Mammary epithelial cell (primary cell): ENCODE measurements at regions not wholly inside any gene's neighbourhood (a gene's known extent, or its start where the extent isn't known, plus 50 kb on each side); places are given as distances from the start of the nearest gene placed in this dataset.

Experiments used
- EZH2 ChIP-seq: IDR thresholded peaks from 2 replicates; pipeline ENCODE4 v1.6.1; 2012; ENCODE audit warnings: low read length, inconsistent platforms, borderline replicate concordance
- TF ChIP-seq, protein P1 (sequence below), 2 donors: IDR thresholded peaks in 1 of 2; conservative IDR thresholded peaks in 1 of 2; 2 replicates each; pipeline ENCODE4 v1.5.1; 2011 to 2012; ENCODE audit warnings: inconsistent platforms in 2 of 2, low read length in 2 of 2, mild to moderate bottlenecking in 2 of 2, control low read depth in 1 of 2, low read depth in 1 of 2; ENCODE audit not compliant: insufficient read depth in 1 of 2; ENCODE audit errors: extremely low read depth in 1 of 2

DNA sequence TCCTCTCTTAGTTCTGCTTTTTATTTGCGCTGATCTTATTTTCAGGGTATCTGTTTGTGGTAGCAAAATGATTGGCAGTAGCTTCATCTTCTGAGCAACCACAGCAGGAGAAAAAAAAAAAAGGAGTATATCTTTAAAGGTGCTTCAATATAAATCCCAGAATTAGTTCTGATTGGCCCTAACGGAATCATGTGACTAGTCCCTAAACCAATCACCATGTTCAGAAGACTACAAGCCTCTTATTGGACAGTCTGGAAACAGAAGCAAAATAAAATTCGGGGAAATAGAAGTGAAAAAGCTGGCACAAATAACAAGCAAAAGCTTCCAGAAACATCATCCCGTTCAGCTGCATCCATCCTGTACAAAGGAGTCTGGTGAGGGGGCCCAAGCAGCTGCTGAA, 49.9 kb upstream of the PTPRO start:
- TF ChIP-seq, protein P1, sequence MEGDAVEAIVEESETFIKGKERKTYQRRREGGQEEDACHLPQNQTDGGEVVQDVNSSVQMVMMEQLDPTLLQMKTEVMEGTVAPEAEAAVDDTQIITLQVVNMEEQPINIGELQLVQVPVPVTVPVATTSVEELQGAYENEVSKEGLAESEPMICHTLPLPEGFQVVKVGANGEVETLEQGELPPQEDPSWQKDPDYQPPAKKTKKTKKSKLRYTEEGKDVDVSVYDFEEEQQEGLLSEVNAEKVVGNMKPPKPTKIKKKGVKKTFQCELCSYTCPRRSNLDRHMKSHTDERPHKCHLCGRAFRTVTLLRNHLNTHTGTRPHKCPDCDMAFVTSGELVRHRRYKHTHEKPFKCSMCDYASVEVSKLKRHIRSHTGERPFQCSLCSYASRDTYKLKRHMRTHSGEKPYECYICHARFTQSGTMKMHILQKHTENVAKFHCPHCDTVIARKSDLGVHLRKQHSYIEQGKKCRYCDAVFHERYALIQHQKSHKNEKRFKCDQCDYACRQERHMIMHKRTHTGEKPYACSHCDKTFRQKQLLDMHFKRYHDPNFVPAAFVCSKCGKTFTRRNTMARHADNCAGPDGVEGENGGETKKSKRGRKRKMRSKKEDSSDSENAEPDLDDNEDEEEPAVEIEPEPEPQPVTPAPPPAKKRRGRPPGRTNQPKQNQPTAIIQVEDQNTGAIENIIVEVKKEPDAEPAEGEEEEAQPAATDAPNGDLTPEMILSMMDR (conservative IDR thresholded peaks at IDR 0.05 in 1 of 2, IDR thresholded peaks at IDR 0.05 in 1 of 2; ENCODE audit: extremely low read depth in 1 of 2, insufficient read depth in 1 of 2, low read depth in 1 of 2, low read length in 2 of 2): no peak
- no peak for TF ChIP-seq EZH2
